Endothelial cell of umbilical vein (primary cell): ENCODE measurements at regions not wholly inside any gene's neighbourhood (a gene's known extent, or its start where the extent isn't known, plus 50 kb on each side); places are given as distances from the start of the nearest gene placed in this dataset.

Experiments used
- EZH2 ChIP-seq: IDR thresholded peaks from 2 replicates; pipeline ENCODE4 v1.6.1; 2012; ENCODE audit warnings: borderline replicate concordance, low read depth, mild to moderate bottlenecking, moderate library complexity, low read length, inconsistent platforms; ENCODE audit not compliant: severe bottlenecking
- FOS ChIP-seq: IDR thresholded peaks from 2 replicates; pipeline ENCODE4 v1.6.1; 2011; ENCODE audit warnings: mild to moderate bottlenecking, low read length, moderate library complexity, borderline replicate concordance; ENCODE audit not compliant: insufficient read depth
- GATA2 ChIP-seq: IDR thresholded peaks from 2 replicates; pipeline ENCODE4 v1.7.0; 2011; ENCODE audit warnings: low read depth, mild to moderate bottlenecking, moderate library complexity, mixed read lengths, low read length; ENCODE audit not compliant: insufficient read length, insufficient read depth
- JUN ChIP-seq: IDR thresholded peaks from 2 replicates; pipeline ENCODE4 v1.6.1; 2011; ENCODE audit warnings: borderline replicate concordance, low read depth; ENCODE audit not compliant: insufficient read length, insufficient read depth
- MAX ChIP-seq: IDR thresholded peaks from 2 replicates; pipeline ENCODE4 v1.6.1; 2011; ENCODE audit not compliant: insufficient read depth, insufficient read length
- MYC ChIP-seq: IDR thresholded peaks from one replicate; pipeline ENCODE4 v1.6.1; 2011; ENCODE audit warnings: mild to moderate bottlenecking, low read depth, low read length
- POLR2A ChIP-seq: IDR thresholded peaks from 2 replicates; pipeline ENCODE4 v1.6.1; 2012; ENCODE audit warnings: low read depth, mild to moderate bottlenecking, control low read depth, low read length
- POLR2AphosphoS5 ChIP-seq: IDR thresholded peaks from 2 replicates; pipeline ENCODE4 v1.6.1; 2012; ENCODE audit warnings: low read depth, mild to moderate bottlenecking, control low read depth, low read length, moderate library complexity; ENCODE audit not compliant: insufficient read depth
- TF ChIP-seq, protein P1 (sequence below), 2 donors: IDR thresholded peaks; 1 replicate in 1 of 2; 2 replicates in 1 of 2; pipeline ENCODE4 v1.5.1; 2011; ENCODE audit warnings: low read length in 2 of 2, mild to moderate bottlenecking in 2 of 2, moderate library complexity in 2 of 2, control low read depth in 1 of 2, inconsistent platforms in 1 of 2, low read depth in 1 of 2; ENCODE audit not compliant: insufficient read depth in 1 of 2; ENCODE audit errors: extremely low read depth in 1 of 2

- no peak for TF ChIP-seq POLR2A
- no peak for TF ChIP-seq POLR2AphosphoS5
- TF ChIP-seq, protein P1, sequence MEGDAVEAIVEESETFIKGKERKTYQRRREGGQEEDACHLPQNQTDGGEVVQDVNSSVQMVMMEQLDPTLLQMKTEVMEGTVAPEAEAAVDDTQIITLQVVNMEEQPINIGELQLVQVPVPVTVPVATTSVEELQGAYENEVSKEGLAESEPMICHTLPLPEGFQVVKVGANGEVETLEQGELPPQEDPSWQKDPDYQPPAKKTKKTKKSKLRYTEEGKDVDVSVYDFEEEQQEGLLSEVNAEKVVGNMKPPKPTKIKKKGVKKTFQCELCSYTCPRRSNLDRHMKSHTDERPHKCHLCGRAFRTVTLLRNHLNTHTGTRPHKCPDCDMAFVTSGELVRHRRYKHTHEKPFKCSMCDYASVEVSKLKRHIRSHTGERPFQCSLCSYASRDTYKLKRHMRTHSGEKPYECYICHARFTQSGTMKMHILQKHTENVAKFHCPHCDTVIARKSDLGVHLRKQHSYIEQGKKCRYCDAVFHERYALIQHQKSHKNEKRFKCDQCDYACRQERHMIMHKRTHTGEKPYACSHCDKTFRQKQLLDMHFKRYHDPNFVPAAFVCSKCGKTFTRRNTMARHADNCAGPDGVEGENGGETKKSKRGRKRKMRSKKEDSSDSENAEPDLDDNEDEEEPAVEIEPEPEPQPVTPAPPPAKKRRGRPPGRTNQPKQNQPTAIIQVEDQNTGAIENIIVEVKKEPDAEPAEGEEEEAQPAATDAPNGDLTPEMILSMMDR (IDR thresholded peaks at IDR 0.05; ENCODE audit: extremely low read depth in 1 of 2, insufficient read depth in 1 of 2, low read depth in 1 of 2, low read length in 2 of 2), result no peak
- TF ChIP-seq EZH2, result no peak
- TF ChIP-seq FOS, result no peak
- TF ChIP-seq MAX, result no peak
- TF ChIP-seq JUN, result no peak
- TF ChIP-seq MYC, result no peak
- TF ChIP-seq GATA2, result no peak
These were observed 108.9 kb downstream of the SAMD9 start for GRCh38 chr7:93008833-93009232.
